ENCODE measurements at regions not wholly inside any gene's neighbourhood (a gene's known extent, or its start where the extent isn't known, plus 50 kb on each side); places are given as distances from the start of the nearest gene placed in this dataset.

DNA sequence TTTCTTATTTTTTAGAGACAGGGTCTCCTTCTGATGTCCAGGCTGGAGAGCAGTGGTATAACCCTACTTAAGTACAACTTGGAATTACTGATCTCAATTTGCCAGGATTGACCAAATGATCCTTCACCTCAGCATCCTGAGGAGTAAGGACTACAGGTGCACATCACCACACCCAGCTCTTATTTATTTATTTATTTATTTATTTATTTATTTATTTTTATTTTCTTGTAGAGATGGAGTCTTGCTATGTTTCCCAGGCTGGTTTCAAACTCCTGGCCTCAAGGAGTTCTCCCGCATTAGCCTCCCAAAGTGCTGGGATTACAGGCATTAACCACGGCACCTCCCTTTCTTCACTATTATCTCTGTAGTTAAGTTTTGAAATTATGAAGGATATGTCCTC lies 117.5 kb upstream of the NEGR1 start:
- TF ChIP-seq CSDC2 (CRISPR knock-in tag; IDR thresholded peaks at IDR 0.05) (no peak), ZFP3 (CRISPR knock-in tag; IDR thresholded peaks at IDR 0.05) (no peak), ZNF565 (CRISPR knock-in tag; conservative IDR thresholded peaks at IDR 0.05; ENCODE audit: low read depth) (no peak), ESRRG (CRISPR knock-in tag; IDR thresholded peaks at IDR 0.05) (no peak), SNAI2 (CRISPR knock-in tag; IDR thresholded peaks at IDR 0.05) (no peak), BACH2 (CRISPR knock-in tag; IDR thresholded peaks at IDR 0.05; ENCODE audit: borderline replicate concordance) (no peak), TOX (CRISPR knock-in tag; IDR thresholded peaks at IDR 0.05; ENCODE audit: borderline replicate concordance) (no peak), ARNTL (CRISPR knock-in tag; IDR thresholded peaks at IDR 0.05; ENCODE audit: borderline replicate concordance, low read depth) (no peak)
- TF ChIP-seq, protein P1, sequence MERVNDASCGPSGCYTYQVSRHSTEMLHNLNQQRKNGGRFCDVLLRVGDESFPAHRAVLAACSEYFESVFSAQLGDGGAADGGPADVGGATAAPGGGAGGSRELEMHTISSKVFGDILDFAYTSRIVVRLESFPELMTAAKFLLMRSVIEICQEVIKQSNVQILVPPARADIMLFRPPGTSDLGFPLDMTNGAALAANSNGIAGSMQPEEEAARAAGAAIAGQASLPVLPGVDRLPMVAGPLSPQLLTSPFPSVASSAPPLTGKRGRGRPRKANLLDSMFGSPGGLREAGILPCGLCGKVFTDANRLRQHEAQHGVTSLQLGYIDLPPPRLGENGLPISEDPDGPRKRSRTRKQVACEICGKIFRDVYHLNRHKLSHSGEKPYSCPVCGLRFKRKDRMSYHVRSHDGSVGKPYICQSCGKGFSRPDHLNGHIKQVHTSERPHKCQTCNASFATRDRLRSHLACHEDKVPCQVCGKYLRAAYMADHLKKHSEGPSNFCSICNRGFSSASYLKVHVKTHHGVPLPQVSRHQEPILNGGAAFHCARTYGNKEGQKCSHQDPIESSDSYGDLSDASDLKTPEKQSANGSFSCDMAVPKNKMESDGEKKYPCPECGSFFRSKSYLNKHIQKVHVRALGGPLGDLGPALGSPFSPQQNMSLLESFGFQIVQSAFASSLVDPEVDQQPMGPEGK (CRISPR knock-in tag; IDR thresholded peaks at IDR 0.05; ENCODE audit: borderline replicate concordance) = no peak
- TF ChIP-seq, protein P2, sequence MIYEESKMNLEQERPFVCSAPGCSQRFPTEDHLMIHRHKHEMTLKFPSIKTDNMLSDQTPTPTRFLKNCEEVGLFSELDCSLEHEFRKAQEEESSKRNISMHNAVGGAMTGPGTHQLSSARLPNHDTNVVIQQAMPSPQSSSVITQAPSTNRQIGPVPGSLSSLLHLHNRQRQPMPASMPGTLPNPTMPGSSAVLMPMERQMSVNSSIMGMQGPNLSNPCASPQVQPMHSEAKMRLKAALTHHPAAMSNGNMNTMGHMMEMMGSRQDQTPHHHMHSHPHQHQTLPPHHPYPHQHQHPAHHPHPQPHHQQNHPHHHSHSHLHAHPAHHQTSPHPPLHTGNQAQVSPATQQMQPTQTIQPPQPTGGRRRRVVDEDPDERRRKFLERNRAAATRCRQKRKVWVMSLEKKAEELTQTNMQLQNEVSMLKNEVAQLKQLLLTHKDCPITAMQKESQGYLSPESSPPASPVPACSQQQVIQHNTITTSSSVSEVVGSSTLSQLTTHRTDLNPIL (CRISPR knock-in tag; IDR thresholded peaks at IDR 0.05; ENCODE audit: low read depth) = no peak
